DOHH2 (cell line): ENCODE measurements at regions not wholly inside any gene's neighbourhood (a gene's known extent, or its start where the extent isn't known, plus 50 kb on each side); places are given as distances from the start of the nearest gene placed in this dataset.
"Not testable (repeated sequence)": the region's sequence is repeated elsewhere in the genome, so short reads cannot be mapped to it uniquely, and the experiment has no call there.

Experiments used
- EZH2phosphoT487 ChIP-seq: fragments of 200-600 bp; sonication (generic); IDR thresholded peaks from 2 replicates; pipeline ENCODE4 v1.6.1; 2017; ENCODE audit warnings: borderline replicate concordance, mild to moderate bottlenecking, antibody characterized with exemption, low read length, moderate library complexity, mixed read lengths
- TF ChIP-seq, protein P1 (sequence below): fragments of 200-600 bp; sonication (generic); IDR thresholded peaks from one replicate; pipeline ENCODE4 v1.5.1; 2014; ENCODE audit warnings: antibody characterized with exemption, mild to moderate bottlenecking, low read depth, low read length; ENCODE audit not compliant: poor library complexity, severe bottlenecking

DNA sequence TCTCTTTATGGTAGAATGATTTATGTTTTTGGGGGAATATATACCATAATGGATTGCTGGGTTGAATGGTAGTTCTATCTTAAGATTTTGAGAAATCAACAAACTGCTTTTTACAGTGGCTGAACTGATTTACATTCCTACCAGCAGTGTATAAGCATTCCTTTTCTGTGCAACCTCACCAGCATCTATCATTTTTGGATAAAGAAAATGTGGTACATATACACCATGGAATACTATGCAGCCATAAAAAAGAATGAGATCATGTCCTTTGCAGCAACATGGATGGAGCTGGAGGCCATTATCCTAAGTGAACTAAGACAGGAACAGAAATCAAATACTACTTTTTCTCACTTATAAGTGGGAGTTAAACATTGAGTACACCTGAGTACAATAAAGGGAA, 746.4 kb downstream of the MAT2B start:
- TF ChIP-seq, protein P1, sequence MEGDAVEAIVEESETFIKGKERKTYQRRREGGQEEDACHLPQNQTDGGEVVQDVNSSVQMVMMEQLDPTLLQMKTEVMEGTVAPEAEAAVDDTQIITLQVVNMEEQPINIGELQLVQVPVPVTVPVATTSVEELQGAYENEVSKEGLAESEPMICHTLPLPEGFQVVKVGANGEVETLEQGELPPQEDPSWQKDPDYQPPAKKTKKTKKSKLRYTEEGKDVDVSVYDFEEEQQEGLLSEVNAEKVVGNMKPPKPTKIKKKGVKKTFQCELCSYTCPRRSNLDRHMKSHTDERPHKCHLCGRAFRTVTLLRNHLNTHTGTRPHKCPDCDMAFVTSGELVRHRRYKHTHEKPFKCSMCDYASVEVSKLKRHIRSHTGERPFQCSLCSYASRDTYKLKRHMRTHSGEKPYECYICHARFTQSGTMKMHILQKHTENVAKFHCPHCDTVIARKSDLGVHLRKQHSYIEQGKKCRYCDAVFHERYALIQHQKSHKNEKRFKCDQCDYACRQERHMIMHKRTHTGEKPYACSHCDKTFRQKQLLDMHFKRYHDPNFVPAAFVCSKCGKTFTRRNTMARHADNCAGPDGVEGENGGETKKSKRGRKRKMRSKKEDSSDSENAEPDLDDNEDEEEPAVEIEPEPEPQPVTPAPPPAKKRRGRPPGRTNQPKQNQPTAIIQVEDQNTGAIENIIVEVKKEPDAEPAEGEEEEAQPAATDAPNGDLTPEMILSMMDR, result not testable (repeated sequence)
- not testable (repeated sequence) for TF ChIP-seq EZH2phosphoT487
